ENCODE measurements at regions not wholly inside any gene's neighbourhood (a gene's known extent, or its start where the extent isn't known, plus 50 kb on each side); places are given as distances from the start of the nearest gene placed in this dataset.

DNA sequence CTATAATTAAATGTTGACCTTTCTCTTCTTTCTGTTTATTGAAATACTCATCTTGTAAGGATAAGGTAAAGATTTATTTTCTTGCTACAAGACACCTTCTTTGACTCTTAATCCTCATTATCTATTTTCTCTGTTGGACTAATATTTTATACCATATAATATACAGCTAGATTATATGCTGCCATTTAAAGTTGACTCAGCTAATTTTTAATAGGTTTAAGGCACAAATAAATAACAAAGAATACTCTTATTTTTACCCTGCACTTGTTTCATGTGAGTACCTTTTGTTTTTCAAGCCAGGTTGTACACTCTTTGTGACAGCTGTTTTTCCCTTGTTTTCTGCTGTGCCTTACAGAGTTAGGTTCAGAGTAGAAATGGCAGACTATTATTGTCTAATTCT is 83.9 kb upstream of the ASCC3 start:
- DNase-seq (ENCODE audit: low spot score) (no peak), ATAC-seq (ENCODE audit: low FRiP score) (no peak)
- TF ChIP-seq, protein P1, sequence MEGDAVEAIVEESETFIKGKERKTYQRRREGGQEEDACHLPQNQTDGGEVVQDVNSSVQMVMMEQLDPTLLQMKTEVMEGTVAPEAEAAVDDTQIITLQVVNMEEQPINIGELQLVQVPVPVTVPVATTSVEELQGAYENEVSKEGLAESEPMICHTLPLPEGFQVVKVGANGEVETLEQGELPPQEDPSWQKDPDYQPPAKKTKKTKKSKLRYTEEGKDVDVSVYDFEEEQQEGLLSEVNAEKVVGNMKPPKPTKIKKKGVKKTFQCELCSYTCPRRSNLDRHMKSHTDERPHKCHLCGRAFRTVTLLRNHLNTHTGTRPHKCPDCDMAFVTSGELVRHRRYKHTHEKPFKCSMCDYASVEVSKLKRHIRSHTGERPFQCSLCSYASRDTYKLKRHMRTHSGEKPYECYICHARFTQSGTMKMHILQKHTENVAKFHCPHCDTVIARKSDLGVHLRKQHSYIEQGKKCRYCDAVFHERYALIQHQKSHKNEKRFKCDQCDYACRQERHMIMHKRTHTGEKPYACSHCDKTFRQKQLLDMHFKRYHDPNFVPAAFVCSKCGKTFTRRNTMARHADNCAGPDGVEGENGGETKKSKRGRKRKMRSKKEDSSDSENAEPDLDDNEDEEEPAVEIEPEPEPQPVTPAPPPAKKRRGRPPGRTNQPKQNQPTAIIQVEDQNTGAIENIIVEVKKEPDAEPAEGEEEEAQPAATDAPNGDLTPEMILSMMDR (IDR thresholded peaks at IDR 0.05): no peak

DNA sequence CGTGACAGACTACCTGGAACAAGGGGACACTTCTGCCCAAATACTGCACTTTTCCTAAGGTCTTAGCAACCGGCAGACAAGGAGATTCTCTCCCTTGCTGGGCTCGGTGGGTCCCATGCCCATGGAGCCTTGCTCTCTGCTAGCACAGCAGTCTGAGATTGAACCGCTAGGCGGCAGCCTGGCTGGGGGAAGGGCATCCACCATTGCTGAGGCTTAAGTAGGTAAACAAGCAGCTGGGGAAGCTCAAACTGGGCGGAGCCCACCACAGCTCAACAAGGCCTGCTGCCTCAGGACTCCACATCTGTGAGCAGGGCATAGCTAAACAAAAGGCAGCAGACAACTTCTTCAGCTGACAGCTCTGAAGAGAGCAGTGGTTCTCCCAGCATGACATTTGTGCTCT is 87.8 kb upstream of the ASCC3 start:
- TF ChIP-seq, protein P1 (IDR thresholded peaks at IDR 0.05): no peak
- DNase-seq (ENCODE audit: low spot score) (no peak), ATAC-seq (ENCODE audit: low FRiP score) (no peak)

DNA sequence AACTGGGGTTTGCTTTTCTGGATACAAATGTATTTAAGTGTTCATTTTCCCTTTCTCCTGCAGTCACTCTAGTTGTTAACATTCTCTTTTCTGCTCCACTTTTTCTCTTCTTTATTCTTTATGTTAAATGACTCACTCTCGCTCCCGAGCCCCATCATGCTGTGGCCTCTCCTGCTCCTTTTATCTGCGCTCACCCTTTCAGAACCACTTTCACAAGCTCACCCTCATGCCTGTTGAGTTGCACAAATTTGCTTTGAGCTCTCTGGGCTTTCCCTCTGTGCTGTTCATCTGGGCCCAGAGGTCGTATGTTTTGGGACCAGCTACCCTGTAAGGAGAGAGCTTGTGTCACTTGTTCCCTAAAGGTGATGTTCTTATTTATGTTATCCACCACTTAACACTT is 98.1 kb upstream of the ASCC3 start:
- ATAC-seq (ENCODE audit: low FRiP score): no peak
- no peak for DNase-seq (ENCODE audit: low spot score)
- TF ChIP-seq, protein P1 (IDR thresholded peaks at IDR 0.05): no peak

DNA sequence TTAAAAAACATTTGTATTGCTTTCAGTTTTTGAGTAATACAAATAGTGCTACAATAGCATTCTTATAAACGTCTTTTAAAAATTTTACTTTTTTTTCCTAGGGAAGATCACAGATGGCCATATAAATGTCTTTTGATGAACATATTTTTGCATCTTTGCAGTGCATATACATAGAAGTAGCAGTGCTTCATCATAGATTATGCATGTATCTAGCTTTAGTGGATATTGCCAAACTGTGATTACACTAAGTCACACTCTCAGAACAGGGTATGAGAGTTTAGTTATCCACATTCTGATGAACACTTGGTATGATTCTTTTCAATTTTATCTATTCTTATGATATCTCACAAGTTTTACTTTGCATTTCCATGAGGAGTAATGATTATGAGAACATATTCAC is 99.8 kb upstream of the ASCC3 start:
- ATAC-seq (ENCODE audit: low FRiP score): no peak
- TF ChIP-seq, protein P1 (IDR thresholded peaks at IDR 0.05): no peak
- no peak for DNase-seq (ENCODE audit: low spot score)

DNA sequence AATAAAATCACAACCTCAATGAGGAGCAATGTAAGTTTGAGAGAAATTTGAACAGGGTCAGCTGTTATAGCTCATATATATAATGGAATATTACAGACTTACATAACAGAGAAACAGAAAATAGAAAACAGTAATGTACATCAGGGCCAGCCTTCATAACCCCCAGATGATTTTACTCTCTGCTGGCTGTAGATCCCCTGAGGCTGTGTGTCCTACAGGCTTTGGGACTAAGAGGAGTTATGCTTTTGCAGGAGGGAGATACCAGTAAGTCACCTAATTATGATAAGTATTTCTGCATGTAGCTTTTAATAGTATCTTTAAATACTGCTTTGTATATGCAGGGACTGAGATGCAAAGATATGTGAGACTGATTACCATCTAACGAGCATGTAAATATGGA is 105.8 kb upstream of the ASCC3 start:
- TF ChIP-seq, protein P1 (IDR thresholded peaks at IDR 0.05): no peak
- ATAC-seq (ENCODE audit: low FRiP score) (no peak), DNase-seq (ENCODE audit: low spot score) (no peak)

DNA sequence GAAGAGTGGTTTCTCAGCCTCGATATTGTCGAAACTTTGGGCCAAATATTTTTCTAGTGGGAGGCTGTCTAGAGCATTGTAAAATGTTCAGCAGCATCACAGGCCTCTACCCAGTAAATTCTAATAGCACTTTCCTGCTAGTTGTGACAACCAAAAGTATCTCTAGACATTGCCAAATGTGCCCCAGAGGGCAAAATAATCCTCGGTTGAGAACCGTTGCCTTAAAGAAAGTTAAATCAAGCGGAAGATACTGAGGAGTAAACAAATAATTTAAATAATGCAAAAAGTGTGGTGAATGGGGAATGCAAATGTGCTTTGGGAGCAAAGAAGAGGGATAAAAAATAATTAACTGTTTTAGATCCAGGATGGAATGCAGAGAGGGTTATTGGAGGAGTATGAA is 106.4 kb upstream of the ASCC3 start:
- no peak for DNase-seq (ENCODE audit: low spot score)
- TF ChIP-seq, protein P1 (IDR thresholded peaks at IDR 0.05): no peak
- no peak for ATAC-seq (ENCODE audit: low FRiP score)

DNA sequence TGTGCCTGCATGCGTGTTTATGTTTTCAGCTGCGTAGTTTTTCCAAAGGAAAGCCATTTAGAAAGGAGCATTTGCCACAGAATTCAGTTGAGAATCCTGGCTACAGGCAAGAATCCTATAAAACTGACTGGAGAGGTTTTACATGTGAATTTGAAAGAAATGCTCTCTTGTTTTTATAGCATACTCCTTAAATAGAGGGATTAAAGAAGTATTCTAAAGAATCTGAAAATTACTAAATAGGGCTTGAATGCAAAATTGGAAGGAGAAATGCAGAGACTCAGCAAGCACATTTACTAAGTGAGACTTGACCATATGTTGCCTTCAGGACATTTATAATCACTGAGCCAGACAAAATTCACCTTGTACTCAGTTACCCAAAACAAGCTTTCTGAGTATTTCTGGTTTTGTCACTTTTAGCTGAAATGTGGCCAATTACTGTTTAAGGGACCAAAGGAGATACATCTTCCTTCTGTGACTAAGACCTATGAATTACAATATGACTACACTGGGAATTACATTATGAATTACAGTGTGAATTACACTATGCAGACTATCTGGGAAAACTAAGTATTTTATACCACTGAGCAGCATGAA is 107.4 kb upstream of the ASCC3 start:
- no peak for ATAC-seq (ENCODE audit: low FRiP score)
- DNase-seq (ENCODE audit: low spot score): no peak
- TF ChIP-seq, protein P1 (IDR thresholded peaks at IDR 0.05): no peak
